Heart left ventricle (tissue), 13 donors: ENCODE measurements at regions not wholly inside any gene's neighbourhood (a gene's known extent, or its start where the extent isn't known, plus 50 kb on each side); places are given as distances from the start of the nearest gene placed in this dataset.

Experiments
- POLR2A ChIP-seq, 2 donors: fragments of 450-650 bp; IDR thresholded peaks; one replicate each; pipeline ENCODE4 v1.6.1; 2017; ENCODE audit warnings: antibody characterized with exemption in 2 of 2, mild to moderate bottlenecking in 2 of 2, moderate library complexity in 2 of 2
- TF ChIP-seq, protein P1 (sequence below), 12 donors: fragments of 200-600 bp; sonication (generic) in 4 of 12; IDR thresholded peaks; one replicate each; pipeline versions ENCODE4 v1.5.0 to v1.8.0; 2018 to 2022; ENCODE audit warnings: antibody characterized with exemption in 12 of 12, mild to moderate bottlenecking in 5 of 12
- donor health status: ischemic (EF 13 %, LVEDD 7.1; RV severe dilation, severe dysfunction).
- donor health status: DM: no; HTN: yes; CAD: no.
- donor health status: DM: no; HTN: no; CAD: no.
- donor health status: ischemic (EF 25% LVEDD 6.9; RV normal size, moderate dysfunction).
- donor health status: ischemic (EF 25% LVEDD 5.7; RV mildly dilated, moderate dysfunction).
- donor health status: ischemic (EF 35%, LVEDD 5.7; RV mildly dilated, moderate dysfunction).
- donor health status: nonischemic (EF 11% LVEDD 7.7; RV severe dilation, severe dysfunction).
- donor health status: DM: yes; HTN: yes; CAD: no.
- donor health status: PGD.
- donor health status: ischemic (EF 29% LVEDD 5.4; RV normal size, mild dysfunction).
- donor health status: nonischemic (EF 23%, LVEDD 6.1; RV moderate dilation, normal function).

DNA sequence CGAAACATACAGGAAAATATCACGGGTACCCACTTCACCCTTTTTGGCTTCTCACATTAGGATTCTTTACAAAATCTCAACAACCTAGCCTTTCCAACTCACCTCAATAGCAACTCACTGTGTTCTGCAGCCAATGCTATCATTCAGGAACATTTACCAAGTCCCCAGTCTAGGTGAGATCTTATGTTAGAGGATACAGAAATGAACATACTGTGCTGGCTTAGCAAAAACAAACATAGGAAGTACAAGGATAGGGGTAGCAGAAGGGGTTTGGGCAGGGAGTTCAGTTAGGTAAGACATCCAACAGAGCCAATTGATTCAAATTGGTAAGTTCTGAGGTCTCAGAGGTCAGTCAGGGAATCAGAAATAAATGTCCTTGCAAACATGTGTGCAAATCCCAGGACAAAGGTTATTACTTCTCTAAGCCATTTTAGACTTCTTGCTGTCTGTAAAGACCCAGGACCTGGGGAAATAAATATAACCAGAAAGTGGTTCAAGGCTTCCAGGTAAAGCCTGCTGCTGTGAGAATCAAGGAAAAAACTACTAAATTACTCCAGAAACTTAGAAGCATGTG is 556.3 kb upstream of the CHAC2 start:
- TF ChIP-seq, protein P1, sequence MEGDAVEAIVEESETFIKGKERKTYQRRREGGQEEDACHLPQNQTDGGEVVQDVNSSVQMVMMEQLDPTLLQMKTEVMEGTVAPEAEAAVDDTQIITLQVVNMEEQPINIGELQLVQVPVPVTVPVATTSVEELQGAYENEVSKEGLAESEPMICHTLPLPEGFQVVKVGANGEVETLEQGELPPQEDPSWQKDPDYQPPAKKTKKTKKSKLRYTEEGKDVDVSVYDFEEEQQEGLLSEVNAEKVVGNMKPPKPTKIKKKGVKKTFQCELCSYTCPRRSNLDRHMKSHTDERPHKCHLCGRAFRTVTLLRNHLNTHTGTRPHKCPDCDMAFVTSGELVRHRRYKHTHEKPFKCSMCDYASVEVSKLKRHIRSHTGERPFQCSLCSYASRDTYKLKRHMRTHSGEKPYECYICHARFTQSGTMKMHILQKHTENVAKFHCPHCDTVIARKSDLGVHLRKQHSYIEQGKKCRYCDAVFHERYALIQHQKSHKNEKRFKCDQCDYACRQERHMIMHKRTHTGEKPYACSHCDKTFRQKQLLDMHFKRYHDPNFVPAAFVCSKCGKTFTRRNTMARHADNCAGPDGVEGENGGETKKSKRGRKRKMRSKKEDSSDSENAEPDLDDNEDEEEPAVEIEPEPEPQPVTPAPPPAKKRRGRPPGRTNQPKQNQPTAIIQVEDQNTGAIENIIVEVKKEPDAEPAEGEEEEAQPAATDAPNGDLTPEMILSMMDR (IDR thresholded peaks at IDR 0.05) = no peak
- no peak for TF ChIP-seq POLR2A (IDR thresholded peaks at IDR 0.05)
